Lower leg skin (tissue), 4 donors: ENCODE measurements at regions not wholly inside any gene's neighbourhood (a gene's known extent, or its start where the extent isn't known, plus 50 kb on each side); places are given as distances from the start of the nearest gene placed in this dataset.
"Not testable (repeated sequence)": the region's sequence is repeated elsewhere in the genome, so short reads cannot be mapped to it uniquely, and the experiment has no call there.

Experiments used
- DNase-seq, 2 donors: peaks; one replicate each; pipeline ENCODE4 v3.0.0-alpha.2; 2019; ENCODE audit warnings: low spot score in 2 of 2
- H3K4me3 ChIP-seq: fragments of 200-600 bp; sonication (generic); 2 replicates; pipeline ENCODE4 v1.5.1; 2017; ENCODE audit warnings: mild to moderate bottlenecking, low read depth; ENCODE audit not compliant: poor library complexity, severe bottlenecking
- POLR2A ChIP-seq, 2 donors: fragments of 450-650 bp; IDR thresholded peaks; one replicate each; pipeline ENCODE4 v1.6.1; 2016 to 2017; ENCODE audit warnings: antibody characterized with exemption in 2 of 2, mild to moderate bottlenecking in 1 of 2, moderate library complexity in 1 of 2
- WGBS, 2 donors: methylation state at CpG; one replicate each; pipeline ENCODE4 v1.1.5; 2018; 5-methylcytosine and 5-hydroxymethylcytosine counted together
- intact Hi-C: fragments of 100-400 bp; cut with DNase I; formaldehyde crosslinking; loops from one replicate; pipeline ENCODE4 v1.15.0; 2023; ENCODE audit warnings: low total_unique reads
- TF ChIP-seq, protein P1 (sequence below), 3 donors: fragments of 450-650 bp; IDR thresholded peaks; one replicate each; pipeline ENCODE4 v1.5.1; 2016; ENCODE audit warnings: antibody characterized with exemption in 3 of 3, mild to moderate bottlenecking in 3 of 3, moderate library complexity in 2 of 3

DNA sequence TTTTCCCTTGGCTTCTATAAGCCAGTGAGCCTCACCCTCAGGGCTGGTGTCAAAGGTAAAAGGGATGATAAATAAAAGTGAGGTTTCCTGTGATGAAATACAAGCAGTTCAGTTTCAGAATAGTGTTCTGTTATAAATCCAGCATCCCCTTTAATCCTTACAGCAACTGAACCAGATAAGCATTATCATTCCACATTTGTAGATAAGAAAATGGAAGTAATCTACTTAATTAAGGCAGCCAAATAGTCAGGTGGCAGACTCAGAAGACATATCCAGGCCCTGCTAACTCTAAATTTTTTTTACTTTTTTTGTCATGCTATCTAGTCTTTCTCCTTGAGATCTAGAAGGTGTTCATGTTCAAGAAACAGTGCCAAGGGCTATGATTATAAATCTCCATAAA, 99.4 kb upstream of the SOX21 start:
- no peak for TF ChIP-seq POLR2A (IDR thresholded peaks at IDR 0.05)
- TF ChIP-seq, protein P1, sequence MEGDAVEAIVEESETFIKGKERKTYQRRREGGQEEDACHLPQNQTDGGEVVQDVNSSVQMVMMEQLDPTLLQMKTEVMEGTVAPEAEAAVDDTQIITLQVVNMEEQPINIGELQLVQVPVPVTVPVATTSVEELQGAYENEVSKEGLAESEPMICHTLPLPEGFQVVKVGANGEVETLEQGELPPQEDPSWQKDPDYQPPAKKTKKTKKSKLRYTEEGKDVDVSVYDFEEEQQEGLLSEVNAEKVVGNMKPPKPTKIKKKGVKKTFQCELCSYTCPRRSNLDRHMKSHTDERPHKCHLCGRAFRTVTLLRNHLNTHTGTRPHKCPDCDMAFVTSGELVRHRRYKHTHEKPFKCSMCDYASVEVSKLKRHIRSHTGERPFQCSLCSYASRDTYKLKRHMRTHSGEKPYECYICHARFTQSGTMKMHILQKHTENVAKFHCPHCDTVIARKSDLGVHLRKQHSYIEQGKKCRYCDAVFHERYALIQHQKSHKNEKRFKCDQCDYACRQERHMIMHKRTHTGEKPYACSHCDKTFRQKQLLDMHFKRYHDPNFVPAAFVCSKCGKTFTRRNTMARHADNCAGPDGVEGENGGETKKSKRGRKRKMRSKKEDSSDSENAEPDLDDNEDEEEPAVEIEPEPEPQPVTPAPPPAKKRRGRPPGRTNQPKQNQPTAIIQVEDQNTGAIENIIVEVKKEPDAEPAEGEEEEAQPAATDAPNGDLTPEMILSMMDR (IDR thresholded peaks at IDR 0.05): no peak
- no peak for DNase-seq
- intact Hi-C loops: no loop called here

DNA sequence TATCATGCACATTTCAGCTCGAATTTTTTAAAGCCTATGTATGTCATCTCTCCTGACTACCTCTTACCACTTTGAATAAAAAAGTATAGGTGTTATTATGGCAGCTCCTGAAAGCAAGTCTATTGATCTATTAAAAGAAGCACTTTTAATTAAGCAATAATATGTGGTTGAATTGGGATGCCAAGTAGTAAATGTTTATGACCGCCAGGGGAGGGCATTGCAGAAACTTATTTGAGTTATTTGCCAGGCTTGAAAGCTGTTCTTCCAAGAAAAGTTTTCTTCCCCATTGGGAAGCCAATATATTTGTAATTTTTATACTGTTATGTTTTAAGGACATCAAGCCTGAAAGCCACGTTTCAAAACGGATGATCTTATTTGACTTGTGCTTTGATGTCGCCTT, 88.1 kb upstream of the SOX21 start:
- TF ChIP-seq, protein P1 (IDR thresholded peaks at IDR 0.05): no peak
- TF ChIP-seq POLR2A (IDR thresholded peaks at IDR 0.05): no peak
- no peak for DNase-seq
- WGBS, 2 donors: 41 to 43% methylated on average over 5 of the region's 5 CpGs
- intact Hi-C loops: no loop called here
- no peak overlapping the region for H3K4me3 ChIP-seq

More for the DNA sequence above, 99.4 kb upstream of the SOX21 start:
- no peak overlapping the region for H3K4me3 ChIP-seq

DNA sequence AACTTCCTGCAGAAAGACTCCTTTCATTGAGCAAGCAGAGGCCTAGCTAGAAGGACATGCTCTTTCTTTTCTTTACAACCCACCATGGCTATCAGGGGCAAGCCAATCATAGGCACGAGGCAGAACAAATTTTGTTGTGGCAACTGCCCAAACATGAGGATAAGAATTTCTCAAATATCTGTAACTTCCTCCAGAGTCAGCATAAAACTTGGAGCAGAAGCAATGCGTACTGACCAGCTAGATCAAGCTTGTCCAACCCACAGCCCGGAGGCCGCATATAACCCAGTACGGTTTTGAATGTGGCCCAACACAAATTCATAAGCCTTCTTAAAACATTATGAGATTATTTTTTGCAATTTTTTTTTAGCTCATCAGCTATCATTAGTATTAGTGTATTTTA, 87.0 kb upstream of the SOX21 start:
- 54 to 65% methylated on average over 5 of the region's 5 CpGs for WGBS, 2 donors
- TF ChIP-seq POLR2A (IDR thresholded peaks at IDR 0.05): no peak
- TF ChIP-seq, protein P1 (IDR thresholded peaks at IDR 0.05): no peak
- intact Hi-C loops: no loop called here
- no peak for DNase-seq
- no peak overlapping the region for H3K4me3 ChIP-seq

DNA sequence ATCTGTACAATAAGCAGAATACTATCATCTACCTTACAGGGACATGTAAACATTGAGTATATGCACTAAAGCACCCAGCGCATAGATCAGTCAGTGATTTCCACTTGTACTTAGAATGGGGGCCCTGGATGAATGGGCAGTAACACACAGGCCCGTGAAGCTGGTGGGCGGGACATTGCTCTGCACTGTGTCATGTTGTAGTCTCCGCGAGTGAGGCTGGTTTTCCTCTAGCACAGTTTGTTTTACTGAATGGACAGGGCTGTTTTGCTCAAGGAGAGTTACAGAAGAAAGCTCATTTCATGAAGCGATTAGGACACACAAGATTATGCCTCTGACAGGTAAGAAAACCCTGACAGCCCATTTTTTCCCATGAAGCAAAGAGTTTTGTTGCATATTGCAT, 86.4 kb upstream of the SOX21 start:
- TF ChIP-seq, protein P1 (IDR thresholded peaks at IDR 0.05): no peak
- TF ChIP-seq POLR2A (IDR thresholded peaks at IDR 0.05): no peak
- intact Hi-C loops: no loop called here
- WGBS, 2 donors: 82 to 86% methylated on average over 6 of the region's 6 CpGs
- no peak overlapping the region for H3K4me3 ChIP-seq
- no peak for DNase-seq

DNA sequence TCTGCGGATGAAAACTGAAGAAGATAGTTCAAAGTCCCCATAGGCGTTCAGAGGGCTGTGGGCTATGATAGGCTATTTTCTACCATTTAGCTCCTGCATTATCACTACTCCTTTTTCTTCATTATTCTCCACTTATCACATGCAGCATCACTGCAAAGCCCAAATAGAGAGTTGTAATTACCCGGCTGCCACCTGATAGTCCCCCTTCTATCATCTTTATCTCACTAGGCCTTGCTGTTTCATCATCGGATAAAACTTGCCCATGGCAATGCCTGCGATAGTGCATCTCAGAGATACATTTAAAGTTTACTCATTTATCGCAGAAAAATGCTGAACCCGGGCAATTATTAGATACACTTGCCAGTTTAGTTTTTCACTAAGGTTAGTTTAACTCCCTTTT, 82.9 kb upstream of the SOX21 start:
- intact Hi-C loops: no loop called here
- TF ChIP-seq POLR2A (IDR thresholded peaks at IDR 0.05): no peak
- TF ChIP-seq, protein P1 (IDR thresholded peaks at IDR 0.05): no peak
- no peak overlapping the region for H3K4me3 ChIP-seq
- 83 to 87% methylated on average over 7 of the region's 7 CpGs for WGBS, 2 donors
- DNase-seq: no peak

DNA sequence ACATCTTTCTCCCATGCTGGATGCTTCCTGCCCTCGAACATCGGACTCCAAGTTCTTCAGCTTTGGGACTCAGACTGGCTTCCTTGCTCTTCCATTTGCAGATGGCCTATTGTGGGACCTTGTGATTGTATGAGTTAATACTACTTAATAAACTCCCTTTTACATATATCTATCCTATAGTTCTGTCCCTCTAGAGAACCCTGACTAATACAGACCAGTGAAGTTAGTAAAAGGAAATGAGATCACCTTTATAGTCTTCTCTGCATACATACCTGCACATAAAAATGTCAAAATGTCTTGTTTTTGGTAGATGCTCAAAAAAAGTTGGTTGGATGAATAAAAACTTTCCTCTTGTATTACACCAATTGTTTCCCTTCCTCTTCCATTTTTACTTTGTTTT, 73.9 kb upstream of the SOX21 start:
- intact Hi-C loops, H3K4me3 ChIP-seq, DNase-seq: not testable (repeated sequence)
- WGBS, 2 donors: 71 to 97% methylated on average over 2 of the region's 2 CpGs
